Ascending aorta (tissue), 2 donors: ENCODE measurements at regions not wholly inside any gene's neighbourhood (a gene's known extent, or its start where the extent isn't known, plus 50 kb on each side); places are given as distances from the start of the nearest gene placed in this dataset.

ENCODE experiments used
- DNase-seq, 2 donors: peaks; one replicate each; pipeline ENCODE4 v3.0.0-alpha.2; 2019; ENCODE audit warnings: low spot score in 2 of 2
- H3K27ac ChIP-seq, 2 donors: fragments of 200-600 bp; sonication (generic); one replicate each; pipeline ENCODE4 v1.5.1; 2016 to 2017; ENCODE audit warnings: mild to moderate bottlenecking in 1 of 2
- H3K27me3 ChIP-seq: fragments of 200-600 bp; sonication (generic); one replicate; pipeline ENCODE4 v1.5.1; 2017
- H3K36me3 ChIP-seq, 2 donors: fragments of 200-600 bp; sonication (generic); one replicate each; pipeline ENCODE4 v1.5.1; 2016
- H3K4me1 ChIP-seq, 2 donors: fragments of 200-600 bp; sonication (generic); one replicate each; pipeline ENCODE4 v1.5.1; 2016 to 2017; ENCODE audit warnings: mild to moderate bottlenecking in 1 of 2
- H3K4me3 ChIP-seq, 2 donors: fragments of 200-600 bp; sonication (generic); one replicate each; pipeline ENCODE4 v1.5.1; 2016 to 2017; ENCODE audit warnings: mild to moderate bottlenecking in 1 of 2
- H3K9me3 ChIP-seq, 2 donors: fragments of 200-600 bp; sonication (generic); one replicate each; pipeline ENCODE4 v1.5.1; 2016
- CTCF ChIP-seq, 3 experiments: fragments of 200-600 bp in 2 of 3; fragments of 450-650 bp in 1 of 3; sonication (generic) in 2 of 3; IDR thresholded peaks; one replicate each; pipeline ENCODE4 v1.5.1; 2016 to 2019; ENCODE audit warnings: antibody characterized with exemption in 3 of 3, mild to moderate bottlenecking in 1 of 3, moderate library complexity in 1 of 3
- intact Hi-C: fragments of 100-400 bp; cut with DNase I; formaldehyde crosslinking; loops from one replicate; pipeline ENCODE4 v1.15.1; 2023

GRCh38 chr20:40225596-40225995 lies 463.4 kb downstream of the MAFB start:
- no peak overlapping the region for H3K4me3 ChIP-seq
- no peak for DNase-seq
- H3K9me3 ChIP-seq: no peaks in the 10 kb centered on the region
- H3K4me1 ChIP-seq: no peaks in the 10 kb centered on the region
- H3K27me3 ChIP-seq: no peaks in the 10 kb centered on the region
- TF ChIP-seq CTCF (IDR thresholded peaks at IDR 0.05): no peak
- H3K36me3 ChIP-seq: no peaks in the 10 kb centered on the region
- H3K27ac ChIP-seq: no peak overlapping the region
- intact Hi-C loops: no loop called here

GRCh38 chr20:40223810-40224209 lies 465.2 kb downstream of the MAFB start:
- TF ChIP-seq CTCF (IDR thresholded peaks at IDR 0.05): no peak
- Histone ChIP-seq H3K36me3 (no peaks in the 10 kb centered on the region), H3K4me3 (no peak overlapping the region), H3K27me3 (no peaks in the 10 kb centered on the region), H3K4me1 (no peaks in the 10 kb centered on the region), H3K27ac (no peak overlapping the region), H3K9me3 (no peaks in the 10 kb centered on the region)
- intact Hi-C loops: no loop called here
- no peak for DNase-seq

- no peaks in the 10 kb centered on the region for H3K9me3 ChIP-seq
- no peak for TF ChIP-seq CTCF (IDR thresholded peaks at IDR 0.05)
- H3K4me1 ChIP-seq: no peaks in the 10 kb centered on the region
- no peak overlapping the region for H3K4me3 ChIP-seq
- H3K36me3 ChIP-seq: no peaks in the 10 kb centered on the region
- no peak overlapping the region for H3K27ac ChIP-seq
- DNase-seq: no peak
- intact Hi-C loops: no loop called here
- no peaks in the 10 kb centered on the region for H3K27me3 ChIP-seq
These were observed 470.1 kb downstream of the MAFB start for GRCh38 chr20:40218971-40219370.

- Histone ChIP-seq H3K4me1 (no peaks in the 10 kb centered on the region), H3K4me3 (no peak overlapping the region), H3K36me3 (no peaks in the 10 kb centered on the region), H3K9me3 (no peaks in the 10 kb centered on the region), H3K27me3 (no peaks in the 10 kb centered on the region), H3K27ac (no peak overlapping the region)
- TF ChIP-seq CTCF (IDR thresholded peaks at IDR 0.05): no peak
- intact Hi-C loops: no loop called here
- DNase-seq: no peak
These were observed 470.6 kb downstream of the MAFB start for GRCh38 chr20:40218316-40218969.

- Histone ChIP-seq H3K27me3 (no peaks in the 10 kb centered on the region), H3K27ac (no peak overlapping the region), H3K36me3 (no peaks in the 10 kb centered on the region), H3K4me1 (peaks cover 0 to 10% of the 10 kb centered on the region in 2 donors), H3K9me3 (no peaks in the 10 kb centered on the region), H3K4me3 (no peak overlapping the region)
- TF ChIP-seq CTCF (IDR thresholded peaks at IDR 0.05): no peak
- no peak for DNase-seq
- intact Hi-C loops: no loop called here
These were observed 481.4 kb downstream of the MAFB start for GRCh38 chr20:40207655-40208054.

- Histone ChIP-seq H3K4me3 (no peak overlapping the region), H3K27me3 (no peaks in the 10 kb centered on the region), H3K36me3 (no peaks in the 10 kb centered on the region), H3K4me1 (peaks cover 0 to 10% of the 10 kb centered on the region in 2 donors), H3K27ac (peak overlapping the region in 1 of 2 donors; percentile 17), H3K9me3 (no peaks in the 10 kb centered on the region)
- DNase-seq: no peak
- TF ChIP-seq CTCF (IDR thresholded peaks at IDR 0.05): no peak
- intact Hi-C loops: no loop called here
These were observed 483.1 kb downstream of the MAFB start for GRCh38 chr20:40205971-40206370.
